ENCODE measurements at regions not wholly inside any gene's neighbourhood (a gene's known extent, or its start where the extent isn't known, plus 50 kb on each side); places are given as distances from the start of the nearest gene placed in this dataset.

- Mint-ChIP-seq H3K4me1 (no peaks in the 10 kb centered on the region), H3K36me3 (no peaks in the 10 kb centered on the region), H3K27me3 (ENCODE audit: low read depth) (no peaks in the 10 kb centered on the region), H3K9me3 (no peaks in the 10 kb centered on the region), H3K27ac (no peak overlapping the region), H3K4me3 (no peak overlapping the region)
- ChIA-PET CTCF (no interaction called here), POLR2A (no interaction called here)
- no peak for ATAC-seq
- TF ChIP-seq GTF2I (CRISPR knock-in tag; conservative IDR thresholded peaks at IDR 0.05) (no peak), NR2C2 (CRISPR knock-in tag; IDR thresholded peaks at IDR 0.05) (no peak), ARID4B (CRISPR knock-in tag; IDR thresholded peaks at IDR 0.05; ENCODE audit: borderline replicate concordance) (no peak), ZNF121 (CRISPR knock-in tag; IDR thresholded peaks at IDR 0.05) (no peak), CREB1 (CRISPR knock-in tag; IDR thresholded peaks at IDR 0.05) (no peak), NR1H2 (CRISPR knock-in tag; IDR thresholded peaks at IDR 0.05) (no peak), ZSCAN18 (CRISPR knock-in tag; IDR thresholded peaks at IDR 0.05) (no peak), TP53 (CRISPR knock-in tag; IDR thresholded peaks at IDR 0.05) (no peak), TEAD1 (CRISPR knock-in tag; IDR thresholded peaks at IDR 0.05) (no peak), GRHL2 (CRISPR knock-in tag; IDR thresholded peaks at IDR 0.05; ENCODE audit: insufficient replicate concordance, severe bottlenecking) (no peak), TCF7 (CRISPR knock-in tag; IDR thresholded peaks at IDR 0.05; ENCODE audit: low read depth) (no peak), E2F4 (CRISPR knock-in tag; IDR thresholded peaks at IDR 0.05; ENCODE audit: borderline replicate concordance, low read depth) (no peak), MYBL2 (CRISPR knock-in tag; IDR thresholded peaks at IDR 0.05) (no peak), SOX15 (CRISPR knock-in tag; IDR thresholded peaks at IDR 0.05) (no peak)
- no peak for DNase-seq (ENCODE audit: low spot score)
Measured at GRCh38 chr10:4436103-4436502, 389.9 kb upstream of the AKR1E2 start.

- Mint-ChIP-seq H3K36me3 (no peaks in the 10 kb centered on the region), H3K27ac (no peak overlapping the region), H3K4me1 (no peaks in the 10 kb centered on the region), H3K4me3 (no peak overlapping the region), H3K27me3 (ENCODE audit: low read depth) (no peaks in the 10 kb centered on the region), H3K9me3 (no peaks in the 10 kb centered on the region)
- DNase-seq (ENCODE audit: low spot score): no peak
- no peak for ATAC-seq
- ChIA-PET CTCF (no interaction called here), POLR2A (no interaction called here)
- TF ChIP-seq E2F1 (CRISPR knock-in tag; IDR thresholded peaks at IDR 0.05) (no peak), ZNF281 (CRISPR knock-in tag; IDR thresholded peaks at IDR 0.05) (no peak), HMGA2 (CRISPR knock-in tag; IDR thresholded peaks at IDR 0.05) (no peak), CREM (CRISPR knock-in tag; IDR thresholded peaks at IDR 0.05) (no peak), ZNF138 (CRISPR knock-in tag; conservative IDR thresholded peaks at IDR 0.05) (no peak), NFATC4 (CRISPR knock-in tag; IDR thresholded peaks at IDR 0.05) (no peak), MLX (CRISPR knock-in tag; IDR thresholded peaks at IDR 0.05) (no peak), IRF2 (CRISPR knock-in tag; IDR thresholded peaks at IDR 0.05; ENCODE audit: borderline replicate concordance, low read depth) (no peak), CDX4 (CRISPR knock-in tag; IDR thresholded peaks at IDR 0.05; ENCODE audit: borderline replicate concordance) (no peak), ZNF396 (CRISPR knock-in tag; IDR thresholded peaks at IDR 0.05; ENCODE audit: borderline replicate concordance) (no peak)
Measured at GRCh38 chr10:4434516-4435071, 391.4 kb upstream of the AKR1E2 start.
